GM23338 (cell line): ENCODE measurements at regions not wholly inside any gene's neighbourhood (a gene's known extent, or its start where the extent isn't known, plus 50 kb on each side); places are given as distances from the start of the nearest gene placed in this dataset.

Source experiments
- ATAC-seq: fragments of 200-7000 bp; cut with Tn5 transposase; 3 replicates; pipeline ENCODE4 v1.9.1; 2020
- DNase-seq: peaks from one replicate; pipeline ENCODE4 v3.0.0-alpha.2; 2015; ENCODE audit warnings: low spot score
- H2AFZ ChIP-seq: fragments of 200-600 bp; sonication (generic); 2 replicates; pipeline ENCODE4 v1.8.0; 2016; ENCODE audit warnings: antibody characterized with exemption, mild to moderate bottlenecking, moderate library complexity
- H3F3A ChIP-seq: fragments of 200-600 bp; sonication (generic); replicated peaks from 2 replicates; pipeline ENCODE4 v1.8.0; 2017; ENCODE audit warnings: antibody characterized with exemption, mixed run types, low read depth
- H3K27ac ChIP-seq: fragments of 200-600 bp; sonication (generic); 2 replicates; pipeline ENCODE4 v1.6.1; 2016; ENCODE audit warnings: low read depth
- H3K27me3 ChIP-seq: fragments of 200-600 bp; sonication (generic); 2 replicates; pipeline ENCODE4 v1.8.0; 2016; ENCODE audit warnings: mild to moderate bottlenecking, mixed run types, moderate library complexity; ENCODE audit not compliant: insufficient read depth
- H3K36me3 ChIP-seq: fragments of 200-600 bp; sonication (generic); 2 replicates; pipeline ENCODE4 v1.8.0; 2016; ENCODE audit warnings: mild to moderate bottlenecking; ENCODE audit not compliant: insufficient read depth
- H3K4me1 ChIP-seq: fragments of 200-600 bp; sonication (generic); 2 replicates; pipeline ENCODE4 v1.8.0; 2016; ENCODE audit warnings: mild to moderate bottlenecking, moderate library complexity; ENCODE audit not compliant: insufficient read depth
- H3K4me2 ChIP-seq: fragments of 200-600 bp; sonication (generic); 2 replicates; pipeline ENCODE4 v1.7.1; 2017; ENCODE audit warnings: mixed run types
- H3K4me3 ChIP-seq: fragments of 200-600 bp; sonication (generic); 2 replicates; pipeline ENCODE4 v1.6.1; 2016; ENCODE audit warnings: mixed run types
- H3K79me2 ChIP-seq: fragments of 200-600 bp; sonication (generic); replicated peaks from 2 replicates; pipeline ENCODE4 v1.8.0; 2017; ENCODE audit warnings: mild to moderate bottlenecking; ENCODE audit not compliant: insufficient read depth
- H3K9me2 ChIP-seq: fragments of 200-600 bp; sonication (generic); 2 replicates; pipeline ENCODE4 v1.8.0; 2017; ENCODE audit not compliant: insufficient read depth
- H4K20me1 ChIP-seq: fragments of 200-600 bp; sonication (generic); replicated peaks from 2 replicates; pipeline ENCODE4 v1.8.0; 2017; ENCODE audit warnings: mild to moderate bottlenecking; ENCODE audit not compliant: insufficient read depth
- H3K27ac Mint-ChIP-seq: 2 replicates; pipeline ENCODE4 v1.8.0; 2020; ENCODE audit warnings: inconsistent platforms, mild to moderate bottlenecking, moderate library complexity, mixed read lengths
- H3K27me3 Mint-ChIP-seq: 3 replicates; pipeline ENCODE4 v1.8.0; 2022; ENCODE audit warnings: low read depth, mild to moderate bottlenecking, moderate library complexity, mixed read lengths, inconsistent platforms; ENCODE audit not compliant: insufficient read depth, poor library complexity
- H3K36me3 Mint-ChIP-seq: 3 replicates; pipeline ENCODE4 v1.8.0; 2021; ENCODE audit warnings: low read depth, mild to moderate bottlenecking, inconsistent platforms, moderate library complexity, mixed read lengths
- H3K4me1 Mint-ChIP-seq: 3 replicates; pipeline ENCODE4 v1.8.0; 2020; ENCODE audit warnings: mild to moderate bottlenecking, inconsistent platforms, mixed read lengths
- H3K4me3 Mint-ChIP-seq: 3 replicates; pipeline ENCODE4 v1.8.0; 2021; ENCODE audit warnings: moderate library complexity, mild to moderate bottlenecking, inconsistent platforms, mixed read lengths
- H3K9me3 Mint-ChIP-seq: 3 replicates; pipeline ENCODE4 v1.8.0; 2020; ENCODE audit warnings: moderate library complexity, mild to moderate bottlenecking, inconsistent platforms, mixed read lengths
- EZH2 ChIP-seq: fragments of 200-600 bp; sonication (generic); IDR thresholded peaks from one replicate; pipeline ENCODE4 v1.8.0; 2017; ENCODE audit warnings: antibody characterized with exemption, mild to moderate bottlenecking, low read depth; ENCODE audit not compliant: unreplicated experiment
- JUNB ChIP-seq: IDR thresholded peaks from one replicate; pipeline ENCODE4 v1.6.1; 2016; ENCODE audit warnings: antibody characterized with exemption; ENCODE audit not compliant: unreplicated experiment
- NANOG ChIP-seq: IDR thresholded peaks from 2 replicates; pipeline ENCODE4 v1.6.1; 2016; ENCODE audit warnings: antibody characterized with exemption, borderline replicate concordance
- STAT1 ChIP-seq: IDR thresholded peaks from one replicate; pipeline ENCODE4 v1.6.1; 2016; ENCODE audit warnings: antibody characterized with exemption; ENCODE audit not compliant: unreplicated experiment
- ZNF114 ChIP-seq: fragments of 250-450 bp; sonication (Bioruptor Pico); IDR thresholded peaks from 2 replicates; pipeline ENCODE4 v1.5.0; 2020; ENCODE audit warnings: mild to moderate bottlenecking, moderate library complexity
- ZNF331 ChIP-seq: fragments of 250-450 bp; sonication (Bioruptor Pico); IDR thresholded peaks from 2 replicates; pipeline ENCODE4 v1.5.0; 2020; ENCODE audit warnings: low read depth, mild to moderate bottlenecking, moderate library complexity
- TF ChIP-seq, protein P1 (sequence below): fragments of 250-450 bp; sonication (Bioruptor Pico); IDR thresholded peaks from 2 replicates; pipeline ENCODE4 v1.5.0; 2020; ENCODE audit warnings: mild to moderate bottlenecking, moderate library complexity
- TF ChIP-seq, protein P2 (sequence below), 2 experiments: fragments of 200-600 bp in 1 of 2; sonication (generic) in 1 of 2; conservative IDR thresholded peaks; 2 replicates each; pipeline versions ENCODE4 v1.5.1 to v1.6.1; 2016 to 2017; ENCODE audit warnings: antibody characterized with exemption in 2 of 2, low read depth in 2 of 2, mild to moderate bottlenecking in 2 of 2, moderate library complexity in 1 of 2
- TF ChIP-seq, protein P3 (sequence below): IDR thresholded peaks from one replicate; pipeline ENCODE4 v1.6.1; 2018; ENCODE audit warnings: antibody characterized with exemption; ENCODE audit not compliant: unreplicated experiment

GRCh38 chr2:220279840-220280239, 652.4 kb downstream of the SLC4A3 start:
- H3K27ac Mint-ChIP-seq = no peak overlapping the region
- Histone ChIP-seq H3K79me2 (no peaks in the 10 kb centered on the region), H3K4me1 (no peaks in the 10 kb centered on the region), H2AFZ (no peak overlapping the region), H3K27me3 (no peaks in the 10 kb centered on the region), H3K36me3 (no peaks in the 10 kb centered on the region), H3K27ac (no peak overlapping the region), H3K4me2 (no peak overlapping the region), H4K20me1 (no peaks in the 10 kb centered on the region), H3K4me3 (no peak overlapping the region), H3K9me2 (no peaks in the 10 kb centered on the region), H3F3A (no peaks in the 10 kb centered on the region)
- peaks cover 2% of the 10 kb centered on the region; the same call in 1 of the 3 replicates for H3K9me3 Mint-ChIP-seq
- no peaks in the 10 kb centered on the region for H3K36me3 Mint-ChIP-seq
- no peak for ATAC-seq
- no peak overlapping the region for H3K4me3 Mint-ChIP-seq
- peaks cover 3% of the 10 kb centered on the region for H3K27me3 Mint-ChIP-seq
- H3K4me1 Mint-ChIP-seq = no peaks in the 10 kb centered on the region
- TF ChIP-seq ZNF114 (CRISPR knock-in tag) = no peak
- TF ChIP-seq, protein P1, sequence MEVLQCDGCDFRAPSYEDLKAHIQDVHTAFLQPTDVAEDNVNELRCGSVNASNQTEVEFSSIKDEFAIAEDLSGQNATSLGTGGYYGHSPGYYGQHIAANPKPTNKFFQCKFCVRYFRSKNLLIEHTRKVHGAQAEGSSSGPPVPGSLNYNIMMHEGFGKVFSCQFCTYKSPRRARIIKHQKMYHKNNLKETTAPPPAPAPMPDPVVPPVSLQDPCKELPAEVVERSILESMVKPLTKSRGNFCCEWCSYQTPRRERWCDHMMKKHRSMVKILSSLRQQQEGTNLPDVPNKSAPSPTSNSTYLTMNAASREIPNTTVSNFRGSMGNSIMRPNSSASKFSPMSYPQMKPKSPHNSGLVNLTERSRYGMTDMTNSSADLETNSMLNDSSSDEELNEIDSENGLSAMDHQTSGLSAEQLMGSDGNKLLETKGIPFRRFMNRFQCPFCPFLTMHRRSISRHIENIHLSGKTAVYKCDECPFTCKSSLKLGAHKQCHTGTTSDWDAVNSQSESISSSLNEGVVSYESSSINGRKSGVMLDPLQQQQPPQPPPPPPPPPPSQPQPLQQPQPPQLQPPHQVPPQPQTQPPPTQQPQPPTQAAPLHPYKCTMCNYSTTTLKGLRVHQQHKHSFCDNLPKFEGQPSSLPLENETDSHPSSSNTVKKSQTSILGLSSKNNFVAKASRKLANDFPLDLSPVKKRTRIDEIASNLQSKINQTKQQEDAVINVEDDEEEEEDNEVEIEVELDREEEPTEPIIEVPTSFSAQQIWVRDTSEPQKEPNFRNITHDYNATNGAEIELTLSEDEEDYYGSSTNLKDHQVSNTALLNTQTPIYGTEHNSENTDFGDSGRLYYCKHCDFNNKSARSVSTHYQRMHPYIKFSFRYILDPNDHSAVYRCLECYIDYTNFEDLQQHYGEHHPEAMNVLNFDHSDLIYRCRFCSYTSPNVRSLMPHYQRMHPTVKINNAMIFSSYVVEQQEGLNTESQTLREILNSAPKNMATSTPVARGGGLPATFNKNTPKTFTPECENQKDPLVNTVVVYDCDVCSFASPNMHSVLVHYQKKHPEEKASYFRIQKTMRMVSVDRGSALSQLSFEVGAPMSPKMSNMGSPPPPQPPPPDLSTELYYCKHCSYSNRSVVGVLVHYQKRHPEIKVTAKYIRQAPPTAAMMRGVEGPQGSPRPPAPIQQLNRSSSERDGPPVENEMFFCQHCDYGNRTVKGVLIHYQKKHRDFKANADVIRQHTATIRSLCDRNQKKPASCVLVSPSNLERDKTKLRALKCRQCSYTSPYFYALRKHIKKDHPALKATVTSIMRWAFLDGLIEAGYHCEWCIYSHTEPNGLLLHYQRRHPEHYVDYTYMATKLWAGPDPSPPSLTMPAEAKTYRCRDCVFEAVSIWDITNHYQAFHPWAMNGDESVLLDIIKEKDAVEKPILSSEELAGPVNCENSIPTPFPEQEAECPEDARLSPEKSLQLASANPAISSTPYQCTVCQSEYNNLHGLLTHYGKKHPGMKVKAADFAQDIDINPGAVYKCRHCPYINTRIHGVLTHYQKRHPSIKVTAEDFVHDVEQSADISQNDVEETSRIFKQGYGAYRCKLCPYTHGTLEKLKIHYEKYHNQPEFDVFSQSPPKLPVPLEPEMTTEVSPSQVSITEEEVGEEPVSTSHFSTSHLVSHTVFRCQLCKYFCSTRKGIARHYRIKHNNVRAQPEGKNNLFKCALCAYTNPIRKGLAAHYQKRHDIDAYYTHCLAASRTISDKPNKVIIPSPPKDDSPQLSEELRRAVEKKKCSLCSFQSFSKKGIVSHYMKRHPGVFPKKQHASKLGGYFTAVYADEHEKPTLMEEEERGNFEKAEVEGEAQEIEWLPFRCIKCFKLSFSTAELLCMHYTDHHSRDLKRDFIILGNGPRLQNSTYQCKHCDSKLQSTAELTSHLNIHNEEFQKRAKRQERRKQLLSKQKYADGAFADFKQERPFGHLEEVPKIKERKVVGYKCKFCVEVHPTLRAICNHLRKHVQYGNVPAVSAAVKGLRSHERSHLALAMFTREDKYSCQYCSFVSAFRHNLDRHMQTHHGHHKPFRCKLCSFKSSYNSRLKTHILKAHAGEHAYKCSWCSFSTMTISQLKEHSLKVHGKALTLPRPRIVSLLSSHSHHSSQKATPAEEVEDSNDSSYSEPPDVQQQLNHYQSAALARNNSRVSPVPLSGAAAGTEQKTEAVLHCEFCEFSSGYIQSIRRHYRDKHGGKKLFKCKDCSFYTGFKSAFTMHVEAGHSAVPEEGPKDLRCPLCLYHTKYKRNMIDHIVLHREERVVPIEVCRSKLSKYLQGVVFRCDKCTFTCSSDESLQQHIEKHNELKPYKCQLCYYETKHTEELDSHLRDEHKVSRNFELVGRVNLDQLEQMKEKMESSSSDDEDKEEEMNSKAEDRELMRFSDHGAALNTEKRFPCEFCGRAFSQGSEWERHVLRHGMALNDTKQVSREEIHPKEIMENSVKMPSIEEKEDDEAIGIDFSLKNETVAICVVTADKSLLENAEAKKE (CRISPR knock-in tag) = no peak
- TF ChIP-seq ZNF331 (CRISPR knock-in tag) = no peak
- TF ChIP-seq, protein P2, sequence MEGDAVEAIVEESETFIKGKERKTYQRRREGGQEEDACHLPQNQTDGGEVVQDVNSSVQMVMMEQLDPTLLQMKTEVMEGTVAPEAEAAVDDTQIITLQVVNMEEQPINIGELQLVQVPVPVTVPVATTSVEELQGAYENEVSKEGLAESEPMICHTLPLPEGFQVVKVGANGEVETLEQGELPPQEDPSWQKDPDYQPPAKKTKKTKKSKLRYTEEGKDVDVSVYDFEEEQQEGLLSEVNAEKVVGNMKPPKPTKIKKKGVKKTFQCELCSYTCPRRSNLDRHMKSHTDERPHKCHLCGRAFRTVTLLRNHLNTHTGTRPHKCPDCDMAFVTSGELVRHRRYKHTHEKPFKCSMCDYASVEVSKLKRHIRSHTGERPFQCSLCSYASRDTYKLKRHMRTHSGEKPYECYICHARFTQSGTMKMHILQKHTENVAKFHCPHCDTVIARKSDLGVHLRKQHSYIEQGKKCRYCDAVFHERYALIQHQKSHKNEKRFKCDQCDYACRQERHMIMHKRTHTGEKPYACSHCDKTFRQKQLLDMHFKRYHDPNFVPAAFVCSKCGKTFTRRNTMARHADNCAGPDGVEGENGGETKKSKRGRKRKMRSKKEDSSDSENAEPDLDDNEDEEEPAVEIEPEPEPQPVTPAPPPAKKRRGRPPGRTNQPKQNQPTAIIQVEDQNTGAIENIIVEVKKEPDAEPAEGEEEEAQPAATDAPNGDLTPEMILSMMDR (conservative IDR thresholded peaks at IDR 0.05; ENCODE audit: low read depth in 2 of 2) = no peak
- TF ChIP-seq EZH2 = no peak
- TF ChIP-seq NANOG = no peak
- no peak for TF ChIP-seq JUNB
- TF ChIP-seq, protein P3, sequence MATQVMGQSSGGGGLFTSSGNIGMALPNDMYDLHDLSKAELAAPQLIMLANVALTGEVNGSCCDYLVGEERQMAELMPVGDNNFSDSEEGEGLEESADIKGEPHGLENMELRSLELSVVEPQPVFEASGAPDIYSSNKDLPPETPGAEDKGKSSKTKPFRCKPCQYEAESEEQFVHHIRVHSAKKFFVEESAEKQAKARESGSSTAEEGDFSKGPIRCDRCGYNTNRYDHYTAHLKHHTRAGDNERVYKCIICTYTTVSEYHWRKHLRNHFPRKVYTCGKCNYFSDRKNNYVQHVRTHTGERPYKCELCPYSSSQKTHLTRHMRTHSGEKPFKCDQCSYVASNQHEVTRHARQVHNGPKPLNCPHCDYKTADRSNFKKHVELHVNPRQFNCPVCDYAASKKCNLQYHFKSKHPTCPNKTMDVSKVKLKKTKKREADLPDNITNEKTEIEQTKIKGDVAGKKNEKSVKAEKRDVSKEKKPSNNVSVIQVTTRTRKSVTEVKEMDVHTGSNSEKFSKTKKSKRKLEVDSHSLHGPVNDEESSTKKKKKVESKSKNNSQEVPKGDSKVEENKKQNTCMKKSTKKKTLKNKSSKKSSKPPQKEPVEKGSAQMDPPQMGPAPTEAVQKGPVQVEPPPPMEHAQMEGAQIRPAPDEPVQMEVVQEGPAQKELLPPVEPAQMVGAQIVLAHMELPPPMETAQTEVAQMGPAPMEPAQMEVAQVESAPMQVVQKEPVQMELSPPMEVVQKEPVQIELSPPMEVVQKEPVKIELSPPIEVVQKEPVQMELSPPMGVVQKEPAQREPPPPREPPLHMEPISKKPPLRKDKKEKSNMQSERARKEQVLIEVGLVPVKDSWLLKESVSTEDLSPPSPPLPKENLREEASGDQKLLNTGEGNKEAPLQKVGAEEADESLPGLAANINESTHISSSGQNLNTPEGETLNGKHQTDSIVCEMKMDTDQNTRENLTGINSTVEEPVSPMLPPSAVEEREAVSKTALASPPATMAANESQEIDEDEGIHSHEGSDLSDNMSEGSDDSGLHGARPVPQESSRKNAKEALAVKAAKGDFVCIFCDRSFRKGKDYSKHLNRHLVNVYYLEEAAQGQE = no peak
- no peak for TF ChIP-seq STAT1
- no peak for DNase-seq
